Osteoblast (primary cell): ENCODE measurements at regions not wholly inside any gene's neighbourhood (a gene's known extent, or its start where the extent isn't known, plus 50 kb on each side); places are given as distances from the start of the nearest gene placed in this dataset.
"Not testable (repeated sequence)": the region's sequence is repeated elsewhere in the genome, so short reads cannot be mapped to it uniquely, and the experiment has no call there.

Experiments
- DNase-seq: peaks from one replicate; pipeline ENCODE4 v3.0.0; 2011; ENCODE audit warnings: low spot score, mixed read lengths; ENCODE audit not compliant: insufficient read length; ENCODE audit errors: missing footprints
- H2AFZ ChIP-seq: 2 replicates; pipeline ENCODE4 v1.6.0; 2011; ENCODE audit warnings: mild to moderate bottlenecking, low read length
- H3K27ac ChIP-seq: 2 replicates; pipeline ENCODE4 v1.5.1; 2011; ENCODE audit warnings: mild to moderate bottlenecking, low read depth, low read length, moderate library complexity
- H3K27me3 ChIP-seq: 2 replicates; pipeline ENCODE4 v1.6.0; 2012; ENCODE audit warnings: mild to moderate bottlenecking, control low read depth, inconsistent platforms, low read length, moderate library complexity; ENCODE audit not compliant: insufficient read depth
- H3K36me3 ChIP-seq: 2 replicates; pipeline ENCODE4 v1.5.1; 2011; ENCODE audit warnings: mild to moderate bottlenecking, low read length, control low read depth, moderate library complexity; ENCODE audit not compliant: insufficient read depth
- H3K4me1 ChIP-seq: 2 replicates; pipeline ENCODE4 v1.5.1; 2011; ENCODE audit warnings: mild to moderate bottlenecking, low read length, control low read depth, moderate library complexity; ENCODE audit not compliant: insufficient read depth
- H3K4me2 ChIP-seq: 2 replicates; pipeline ENCODE4 v1.6.0; 2011; ENCODE audit warnings: mild to moderate bottlenecking, low read length; ENCODE audit not compliant: insufficient read depth
- H3K4me3 ChIP-seq: fragments of 200-600 bp; sonication (generic); 3 replicates; pipeline ENCODE4 v1.5.1; 2012; ENCODE audit warnings: mild to moderate bottlenecking, low read length, inconsistent platforms; ENCODE audit not compliant: insufficient read depth
- H3K79me2 ChIP-seq: 2 replicates; pipeline ENCODE4 v1.6.0; 2012; ENCODE audit warnings: mild to moderate bottlenecking, low read length, control low read depth, inconsistent platforms; ENCODE audit not compliant: insufficient read depth
- H3K9me3 ChIP-seq: 2 replicates; pipeline ENCODE4 v1.5.1; 2011; ENCODE audit warnings: low read depth, low read length, control low read depth
- H4K20me1 ChIP-seq: 2 replicates; pipeline ENCODE4 v1.6.0; 2012; ENCODE audit warnings: mild to moderate bottlenecking, low read length, control low read depth; ENCODE audit not compliant: insufficient read depth
- TF ChIP-seq, protein P1 (sequence below): IDR thresholded peaks from 2 replicates; pipeline ENCODE4 v1.5.1; 2011; ENCODE audit warnings: mild to moderate bottlenecking, low read depth, low read length, moderate library complexity; ENCODE audit errors: extremely low read depth

DNA sequence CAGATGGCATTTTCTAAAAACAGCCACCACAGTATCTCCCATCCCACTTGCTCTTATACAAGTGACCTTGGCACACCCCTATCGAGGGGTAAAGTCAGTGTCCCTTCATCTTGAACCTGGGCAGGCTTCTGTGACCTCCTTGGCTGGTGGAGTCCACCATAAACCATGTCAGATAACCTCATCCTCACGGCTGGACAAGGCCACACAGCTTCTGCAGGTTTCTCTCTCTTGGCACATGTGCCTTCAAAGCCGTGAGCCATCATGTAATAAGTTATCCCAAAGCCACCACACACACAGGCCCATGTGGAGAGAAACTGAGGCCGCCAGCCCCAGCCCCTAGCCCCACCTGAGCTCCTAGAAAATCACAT, 105.4 kb downstream of the SNX5 start:
- Histone ChIP-seq H3K27me3 (no peaks in the 10 kb centered on the region), H3K79me2 (no peaks in the 10 kb centered on the region), H2AFZ (no peak overlapping the region), H3K27ac (no peak overlapping the region), H3K4me3 (no peak overlapping the region), H3K9me3 (no peaks in the 10 kb centered on the region), H3K4me1 (peaks cover 10% of the 10 kb centered on the region), H4K20me1 (no peaks in the 10 kb centered on the region), H3K36me3 (no peaks in the 10 kb centered on the region), H3K4me2 (no peak overlapping the region)
- TF ChIP-seq, protein P1, sequence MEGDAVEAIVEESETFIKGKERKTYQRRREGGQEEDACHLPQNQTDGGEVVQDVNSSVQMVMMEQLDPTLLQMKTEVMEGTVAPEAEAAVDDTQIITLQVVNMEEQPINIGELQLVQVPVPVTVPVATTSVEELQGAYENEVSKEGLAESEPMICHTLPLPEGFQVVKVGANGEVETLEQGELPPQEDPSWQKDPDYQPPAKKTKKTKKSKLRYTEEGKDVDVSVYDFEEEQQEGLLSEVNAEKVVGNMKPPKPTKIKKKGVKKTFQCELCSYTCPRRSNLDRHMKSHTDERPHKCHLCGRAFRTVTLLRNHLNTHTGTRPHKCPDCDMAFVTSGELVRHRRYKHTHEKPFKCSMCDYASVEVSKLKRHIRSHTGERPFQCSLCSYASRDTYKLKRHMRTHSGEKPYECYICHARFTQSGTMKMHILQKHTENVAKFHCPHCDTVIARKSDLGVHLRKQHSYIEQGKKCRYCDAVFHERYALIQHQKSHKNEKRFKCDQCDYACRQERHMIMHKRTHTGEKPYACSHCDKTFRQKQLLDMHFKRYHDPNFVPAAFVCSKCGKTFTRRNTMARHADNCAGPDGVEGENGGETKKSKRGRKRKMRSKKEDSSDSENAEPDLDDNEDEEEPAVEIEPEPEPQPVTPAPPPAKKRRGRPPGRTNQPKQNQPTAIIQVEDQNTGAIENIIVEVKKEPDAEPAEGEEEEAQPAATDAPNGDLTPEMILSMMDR: no peak
- DNase-seq: no peak

DNA sequence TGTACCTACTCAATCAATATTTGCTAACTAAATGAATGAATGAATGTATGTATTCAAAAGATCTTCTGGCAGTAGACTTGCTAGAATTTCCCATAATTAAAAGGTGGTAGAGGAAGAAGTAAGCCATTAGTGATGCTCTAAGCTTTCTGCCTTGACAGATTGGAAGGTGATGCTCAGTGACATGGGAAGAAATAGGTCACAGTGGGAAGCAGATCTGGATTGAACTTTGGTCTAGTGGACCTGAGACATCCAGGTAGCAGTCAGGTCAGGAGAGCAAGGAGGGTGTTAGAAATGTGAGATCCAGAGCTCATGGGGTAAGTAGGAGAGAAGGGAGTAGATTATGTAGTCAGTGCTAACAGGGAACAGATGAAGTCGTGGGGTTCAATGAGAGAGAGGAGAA, 106.4 kb downstream of the SNX5 start:
- H3K36me3 ChIP-seq: no peaks in the 10 kb centered on the region
- H3K79me2 ChIP-seq: no peaks in the 10 kb centered on the region
- H3K4me2 ChIP-seq: no peak overlapping the region
- no peak overlapping the region for H3K27ac ChIP-seq
- TF ChIP-seq, protein P1: no peak
- no peaks in the 10 kb centered on the region for H4K20me1 ChIP-seq
- no peaks in the 10 kb centered on the region for H3K27me3 ChIP-seq
- no peak for DNase-seq
- H2AFZ ChIP-seq: no peak overlapping the region
- H3K4me1 ChIP-seq: peaks cover 4% of the 10 kb centered on the region
- no peak overlapping the region for H3K4me3 ChIP-seq
- no peaks in the 10 kb centered on the region for H3K9me3 ChIP-seq

DNA sequence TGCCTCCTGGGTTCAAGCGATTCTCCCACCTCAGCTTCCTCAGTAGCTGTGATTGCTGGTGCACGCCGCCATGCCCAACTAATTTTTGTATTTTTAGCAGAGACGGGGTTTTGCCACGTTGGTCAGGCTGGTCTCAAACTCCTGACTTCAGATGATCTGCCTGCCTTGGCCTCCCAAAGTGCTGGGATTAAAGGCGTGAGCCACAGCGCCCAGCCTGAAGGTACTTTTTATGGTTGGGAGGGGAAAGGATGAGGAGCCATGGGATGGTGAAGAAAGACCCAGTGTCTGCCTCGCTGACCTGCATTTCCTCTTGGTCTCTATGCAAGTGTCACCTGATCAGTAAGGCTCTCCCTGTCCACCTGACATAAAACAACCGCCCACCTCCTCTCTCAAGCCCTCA, 107.0 kb downstream of the SNX5 start:
- H3K79me2 ChIP-seq, H4K20me1 ChIP-seq, H3K4me1 ChIP-seq, H3K9me3 ChIP-seq, H3K4me2 ChIP-seq, H3K4me3 ChIP-seq, H3K27me3 ChIP-seq, DNase-seq, H3K36me3 ChIP-seq, H3K27ac ChIP-seq, H2AFZ ChIP-seq: not testable (repeated sequence)

DNA sequence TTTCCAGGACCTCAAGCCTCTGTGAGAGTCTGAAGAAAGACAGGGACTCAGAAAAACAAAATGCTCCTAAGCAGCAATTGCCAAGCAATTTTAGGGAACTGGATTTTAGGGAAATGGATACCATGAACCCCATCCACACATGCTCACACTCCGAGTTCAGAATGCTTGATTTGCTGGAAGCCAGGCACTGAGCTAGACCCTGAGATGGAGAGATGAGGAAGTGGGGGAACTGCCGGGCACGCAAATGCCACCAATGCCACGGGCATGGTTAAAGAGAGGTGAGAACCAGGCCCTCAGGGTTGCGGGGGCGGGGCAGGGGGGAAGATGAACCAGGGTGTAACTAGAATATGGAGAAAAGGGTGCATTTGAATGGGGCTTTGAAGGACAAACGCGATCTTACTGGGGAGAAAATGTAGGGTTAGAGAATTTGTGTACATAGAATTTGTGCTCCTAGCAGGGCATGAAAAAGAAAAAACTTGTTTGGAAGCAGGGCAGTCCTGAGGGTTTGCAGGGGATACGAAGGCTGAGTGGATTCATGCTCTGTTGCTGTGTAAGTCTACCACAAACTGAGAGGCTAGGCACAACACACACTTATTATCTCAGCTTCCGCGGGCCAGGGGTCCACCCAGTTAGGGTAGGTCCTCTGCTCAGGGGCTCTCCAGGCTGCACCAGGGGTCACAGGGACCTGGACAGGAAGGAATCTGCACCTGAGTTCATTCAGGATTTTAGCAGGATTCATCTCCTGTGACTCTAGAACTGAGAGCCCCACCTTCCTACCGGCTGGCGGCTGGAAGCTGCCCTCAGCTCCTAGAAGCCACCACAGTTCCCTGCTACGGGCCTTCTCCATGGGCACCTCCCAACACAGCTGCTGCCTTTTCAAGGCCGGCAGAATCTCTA, 108.0 kb downstream of the SNX5 start:
- H3K9me3 ChIP-seq: no peaks in the 10 kb centered on the region
- no peaks in the 10 kb centered on the region for H4K20me1 ChIP-seq
- no peaks in the 10 kb centered on the region for H3K79me2 ChIP-seq
- TF ChIP-seq, protein P1: no peak
- no peaks in the 10 kb centered on the region for H3K27me3 ChIP-seq
- no peak overlapping the region for H3K4me3 ChIP-seq
- no peak overlapping the region for H2AFZ ChIP-seq
- H3K4me2 ChIP-seq: no peak overlapping the region
- DNase-seq: no peak
- H3K27ac ChIP-seq: no peak overlapping the region
- no peaks in the 10 kb centered on the region for H3K36me3 ChIP-seq
- H3K4me1 ChIP-seq: peaks cover 4% of the 10 kb centered on the region
